ENCODE measurements at regions not wholly inside any gene's neighbourhood (a gene's known extent, or its start where the extent isn't known, plus 50 kb on each side); places are given as distances from the start of the nearest gene placed in this dataset.
"Not testable (repeated sequence)": the region's sequence is repeated elsewhere in the genome, so short reads cannot be mapped to it uniquely, and the experiment has no call there.

GRCh38 chr1:120465900-120466299 lies 51.1 kb downstream of the NBPF8 start:
- TF ChIP-seq POLR2A, POLR2AphosphoS5, TAF1 (IDR thresholded peaks at IDR 0.05; ENCODE audit: low read depth, low read length): not testable (repeated sequence)
